K562 (cell line): ENCODE measurements at regions not wholly inside any gene's neighbourhood (a gene's known extent, or its start where the extent isn't known, plus 50 kb on each side); places are given as distances from the start of the nearest gene placed in this dataset.
A peak's percentile ranks its signal among the peaks of the same experiment; 100 is the strongest.

Experiments used
- ARID1B ChIP-seq: fragments of 450-650 bp; IDR thresholded peaks from 2 replicates; pipeline ENCODE4 v1.6.1; 2016; ENCODE audit warnings: antibody characterized with exemption, mild to moderate bottlenecking, inconsistent platforms
- BCOR ChIP-seq: fragments of 450-650 bp; IDR thresholded peaks from 2 replicates; pipeline ENCODE4 v1.6.1; 2016
- BRD4 ChIP-seq: fragments of 200-600 bp; sonication (generic); IDR thresholded peaks from 2 replicates; pipeline ENCODE4 v1.6.1; 2017; ENCODE audit warnings: inconsistent platforms
- C11orf30 ChIP-seq: fragments of 450-650 bp; IDR thresholded peaks from 2 replicates; pipeline ENCODE4 v1.6.1; 2016; ENCODE audit warnings: low read depth, mild to moderate bottlenecking
- CC2D1A ChIP-seq: fragments of 450-650 bp; IDR thresholded peaks from 2 replicates; pipeline ENCODE4 v1.6.1; 2017; ENCODE audit warnings: mild to moderate bottlenecking
- CTBP1 ChIP-seq: fragments of 450-650 bp; IDR thresholded peaks from 2 replicates; pipeline ENCODE4 v1.6.1; 2016; ENCODE audit warnings: borderline replicate concordance
- ELF1 ChIP-seq: fragments of 200-800 bp; sonication (Bioruptor generic); IDR thresholded peaks from 2 replicates; pipeline ENCODE4 v1.6.1; 2016; ENCODE audit warnings: missing genetic modification characterization, missing compliant biosample characterization
- ELK3 ChIP-seq: fragments of 450-650 bp; formaldehyde crosslinking; IDR thresholded peaks from 2 replicates; pipeline ENCODE4 v1.4.0; 2020; ENCODE audit warnings: mild to moderate bottlenecking
- EP300 ChIP-seq: IDR thresholded peaks from 2 replicates; pipeline ENCODE4 v1.6.1; 2012; ENCODE audit warnings: low read length, improper control_type of control experiment
- EP400 ChIP-seq: fragments of 450-650 bp; IDR thresholded peaks from 2 replicates; pipeline ENCODE4 v1.6.1; 2017; ENCODE audit warnings: antibody characterized with exemption, mild to moderate bottlenecking, moderate library complexity
- FOXJ2 ChIP-seq: fragments of 200-800 bp; sonication (Bioruptor generic); IDR thresholded peaks from 2 replicates; pipeline ENCODE4 v1.6.1; 2016; ENCODE audit warnings: missing genetic modification characterization, missing compliant biosample characterization
- MBD2 ChIP-seq: sonication (generic); IDR thresholded peaks from 2 replicates; pipeline ENCODE4 v1.6.1; 2016; ENCODE audit warnings: low read depth, borderline replicate concordance
- NCOA1 ChIP-seq: fragments of 450-650 bp; IDR thresholded peaks from 2 replicates; pipeline ENCODE4 v1.6.1; 2016; ENCODE audit warnings: low read depth
- NR0B1 ChIP-seq: fragments of 450-650 bp; IDR thresholded peaks from one replicate; pipeline ENCODE4 v1.6.1; 2018; ENCODE audit warnings: mild to moderate bottlenecking, moderate library complexity; ENCODE audit not compliant: partially characterized antibody
- PBX2 ChIP-seq, 2 experiments: IDR thresholded peaks in 1 of 2; conservative IDR thresholded peaks in 1 of 2; 2 replicates each; pipeline ENCODE4 v1.6.1; 2016; ENCODE audit warnings: low read depth in 2 of 2, mild to moderate bottlenecking in 1 of 2, missing compliant biosample characterization in 1 of 2, missing genetic modification characterization in 1 of 2, moderate library complexity in 1 of 2
- PURB ChIP-seq: sonication (generic); formaldehyde crosslinking; IDR thresholded peaks from 2 replicates; pipeline ENCODE4 v1.9.0; 2021; ENCODE audit warnings: low read depth, mild to moderate bottlenecking, missing genetic modification reagents
- RFX7 ChIP-seq: fragments of 250-450 bp; sonication (Bioruptor Pico); IDR thresholded peaks from 2 replicates; pipeline ENCODE4 v1.5.1; 2021; ENCODE audit warnings: mild to moderate bottlenecking
- RNF2 ChIP-seq: sonication (generic); IDR thresholded peaks from 2 replicates; pipeline ENCODE4 v1.6.1; 2016
- SMC3 ChIP-seq: conservative IDR thresholded peaks from 2 replicates; pipeline ENCODE4 v1.6.1; 2011; ENCODE audit warnings: low read depth, low read length, improper control_type of control experiment; ENCODE audit not compliant: insufficient read depth
- XRCC4 ChIP-seq: IDR thresholded peaks from one replicate; pipeline ENCODE4 v1.6.1; 2011; ENCODE audit not compliant: insufficient read depth, insufficient read length; ENCODE audit errors: extremely low read depth
- ZNF133 ChIP-seq: fragments of 250-450 bp; sonication (Bioruptor Pico); IDR thresholded peaks from 2 replicates; pipeline ENCODE4 v1.4.0; 2020; ENCODE audit warnings: mild to moderate bottlenecking
- ZNF184 ChIP-seq: sonication (generic); formaldehyde crosslinking; IDR thresholded peaks from 2 replicates; pipeline ENCODE4 v1.5.0; 2020; ENCODE audit warnings: missing genetic modification reagents
- ZNF316 ChIP-seq: fragments of 450-650 bp; IDR thresholded peaks from 2 replicates; pipeline ENCODE4 v1.6.1; 2016
- ZNF354B ChIP-seq: fragments of 250-450 bp; sonication (Bioruptor Pico); IDR thresholded peaks from 2 replicates; pipeline ENCODE4 v1.4.0; 2020
- ZNF699 ChIP-seq: fragments of 250-450 bp; sonication (Bioruptor Pico); IDR thresholded peaks from 2 replicates; pipeline ENCODE4 v1.8.0; 2021; ENCODE audit warnings: mild to moderate bottlenecking, moderate library complexity; ENCODE audit not compliant: insufficient replicate concordance
- ZNF79 ChIP-seq: fragments of 250-450 bp; sonication (Bioruptor Pico); IDR thresholded peaks from 2 replicates; pipeline ENCODE4 v1.4.0; 2020; ENCODE audit warnings: low read depth, mild to moderate bottlenecking, moderate library complexity
- TF ChIP-seq, protein P1 (sequence below): fragments of 450-650 bp; IDR thresholded peaks from 2 replicates; pipeline ENCODE4 v1.6.1; 2018; ENCODE audit warnings: mild to moderate bottlenecking, low read depth; ENCODE audit not compliant: partially characterized antibody

DNA sequence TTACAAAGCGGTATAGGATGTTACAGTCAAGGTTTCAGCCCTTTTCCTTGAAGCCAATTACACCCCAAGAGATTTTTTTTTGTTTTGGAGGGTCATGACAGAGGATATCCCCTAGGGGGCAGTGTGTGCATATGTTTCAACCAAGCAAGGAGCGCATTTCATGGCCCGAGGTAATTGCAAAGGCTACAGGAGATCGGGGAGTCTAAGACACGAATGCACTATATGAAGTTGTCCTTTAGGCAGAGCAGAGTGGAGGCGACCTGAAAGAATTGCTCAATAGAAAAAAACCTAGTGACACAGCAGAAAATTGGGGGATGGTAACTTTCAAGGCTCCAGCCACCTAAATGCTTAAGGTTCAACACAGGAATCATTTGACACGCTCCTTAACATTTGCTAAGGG lies 219.8 kb upstream of the PARD3B start (continued):
- TF ChIP-seq EP400, result peak; percentile 27
- TF ChIP-seq RNF2, result 0 out of 2 replicates have a peak, but pooled peaks have one; percentile 24
- no peak for TF ChIP-seq ELK3 (CRISPR knock-in tag)
- peak; percentile 67; the same call in 1 of the 2 replicates for TF ChIP-seq CC2D1A
- no peak for TF ChIP-seq ZNF184 (CRISPR knock-in tag)
- no peak for TF ChIP-seq ZNF699 (CRISPR knock-in tag)
- no peak for TF ChIP-seq NR0B1
- TF ChIP-seq ZNF354B (CRISPR knock-in tag), result no peak
- 0 out of 2 replicates have a peak, but pooled peaks have one; percentile 47 for TF ChIP-seq FOXJ2 (tag)
- TF ChIP-seq CTBP1, result no peak
- TF ChIP-seq ZNF133 (CRISPR knock-in tag), result no peak
- no peak for TF ChIP-seq MBD2
- no peak for TF ChIP-seq BCOR
- peak; percentile 71 for TF ChIP-seq EP300
- no peak for TF ChIP-seq RFX7 (CRISPR knock-in tag)
- peak; percentile 79 for TF ChIP-seq C11orf30
- peak; percentile 25; the same call in 1 of the 2 replicates for TF ChIP-seq ARID1B
- peak; percentile 89 for TF ChIP-seq ZNF316
- TF ChIP-seq NCOA1, result no peak
- no peak for TF ChIP-seq PURB (CRISPR knock-in tag)
- peak; percentile 61 for TF ChIP-seq SMC3
- TF ChIP-seq ELF1 (tag), result 0 out of 2 replicates have a peak, but pooled peaks have one; percentile 19
- TF ChIP-seq BRD4, result no peak
- no peak for TF ChIP-seq PBX2 (CRISPR knock-in tag; IDR thresholded peaks at IDR 0.05; ENCODE audit: low read depth)
- TF ChIP-seq PBX2 (tag; conservative IDR thresholded peaks at IDR 0.05; ENCODE audit: low read depth), result no peak
- TF ChIP-seq ZNF79 (CRISPR knock-in tag), result no peak
- TF ChIP-seq, protein P1, sequence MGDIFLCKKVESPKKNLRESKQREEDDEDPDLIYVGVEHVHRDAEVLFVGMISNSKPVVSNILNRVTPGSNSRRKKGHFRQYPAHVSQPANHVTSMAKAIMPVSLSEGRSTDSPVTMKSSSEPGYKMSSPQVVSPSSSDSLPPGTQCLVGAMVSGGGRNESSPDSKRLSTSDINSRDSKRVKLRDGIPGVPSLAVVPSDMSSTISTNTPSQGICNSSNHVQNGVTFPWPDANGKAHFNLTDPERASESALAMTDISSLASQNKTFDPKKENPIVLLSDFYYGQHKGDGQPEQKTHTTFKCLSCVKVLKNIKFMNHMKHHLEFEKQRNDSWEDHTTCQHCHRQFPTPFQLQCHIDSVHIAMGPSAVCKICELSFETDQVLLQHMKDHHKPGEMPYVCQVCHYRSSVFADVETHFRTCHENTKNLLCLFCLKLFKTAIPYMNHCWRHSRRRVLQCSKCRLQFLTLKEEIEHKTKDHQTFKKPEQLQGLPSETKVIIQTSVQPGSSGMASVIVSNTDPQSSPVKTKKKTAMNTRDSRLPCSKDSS, result no peak
- TF ChIP-seq XRCC4, result no peak
